Ovary (tissue), 7 donors: ENCODE measurements at regions not wholly inside any gene's neighbourhood (a gene's known extent, or its start where the extent isn't known, plus 50 kb on each side); places are given as distances from the start of the nearest gene placed in this dataset.

ENCODE experiments used
- DNase-seq, 5 donors: peaks; one replicate each; pipeline ENCODE4 v3.0.0-alpha.2; 2019 to 2020
- H3K27ac ChIP-seq, 2 donors: fragments of 200-600 bp; one replicate each; pipeline versions ENCODE4 v1.5.1 to v1.8.0; 2019 to 2022
- H3K27me3 ChIP-seq: fragments of 200-600 bp; one replicate; pipeline ENCODE4 v1.8.0; 2022
- H3K36me3 ChIP-seq: fragments of 200-600 bp; sonication (generic); one replicate; pipeline ENCODE4 v1.5.1; 2019
- H3K4me1 ChIP-seq: one replicate; pipeline ENCODE4 v1.8.1; 2013; ENCODE audit warnings: mild to moderate bottlenecking, moderate library complexity; ENCODE audit not compliant: insufficient read depth
- H3K4me3 ChIP-seq: fragments of 200-600 bp; sonication (generic); one replicate; pipeline ENCODE4 v1.5.1; 2017
- H3K9me3 ChIP-seq, 2 donors: fragments of 200-600 bp in 1 of 2; sonication (generic) in 1 of 2; one replicate each; pipeline versions ENCODE4 v1.5.1 to v1.8.1; 2013 to 2019; ENCODE audit warnings: mild to moderate bottlenecking in 1 of 2, moderate library complexity in 1 of 2
- CTCF ChIP-seq, 3 donors: fragments of 450-650 bp in 2 of 3; fragments of 200-600 bp in 1 of 3; IDR thresholded peaks; one replicate each; pipeline versions ENCODE4 v1.5.1 to v1.8.0; 2016 to 2022; ENCODE audit warnings: antibody characterized with exemption in 3 of 3, mild to moderate bottlenecking in 1 of 3
- EP300 ChIP-seq: sonication (generic); formaldehyde crosslinking; IDR thresholded peaks from one replicate; pipeline ENCODE4 v1.6.1; 2017; ENCODE audit warnings: antibody characterized with exemption
- POLR2A ChIP-seq: fragments of 450-650 bp; IDR thresholded peaks from one replicate; pipeline ENCODE4 v1.6.1; 2017; ENCODE audit warnings: antibody characterized with exemption, mild to moderate bottlenecking, moderate library complexity
- WGBS, 3 donors: extraction: QIAGEN DNeasy Blood & Tissue Kit in 1 of 3; methylation state at CpG; one replicate each; pipeline versions ENCODE4 v1.1.5 to v1.1.7; 2013 to 2017; 5-methylcytosine and 5-hydroxymethylcytosine counted together
- intact Hi-C, 4 donors: fragments of 100-400 bp; cut with DNase I; formaldehyde crosslinking; loops; one replicate each; pipeline versions ENCODE4 v1.11.0 to v1.15.1; 2022 to 2023
- donor health status: DM: no; HTN: no; CAD: no; lungs with moderate emphysema.
- donor health status: DM: no; HTN: no; CAD: no.
- donor health status: Bipolar disorder and iron deficiency.
- donor health status: DM: no; HTN: no; CAD: no.
- donor health status: DM: yes; HTN: yes; CAD: no.

GRCh38 chr2:5983511-5984272 lies 291.5 kb downstream of the SOX11 start:
- Histone ChIP-seq H3K27ac (no peak overlapping the region), H3K9me3 (no peaks in the 10 kb centered on the region), H3K4me3 (no peak overlapping the region), H3K36me3 (no peaks in the 10 kb centered on the region), H3K27me3 (no peaks in the 10 kb centered on the region), H3K4me1 (peaks cover 5% of the 10 kb centered on the region)
- DNase-seq: no peak
- intact Hi-C loops: no loop called here
- 83 to 86% (median 86%) methylated on average over 13 of the region's 13 CpGs for WGBS, 3 donors
- TF ChIP-seq EP300: no peak
- no peak for TF ChIP-seq CTCF (IDR thresholded peaks at IDR 0.05)
- no peak for TF ChIP-seq POLR2A

- H3K36me3 ChIP-seq: no peaks in the 10 kb centered on the region
- WGBS, 3 donors: 77 to 84% (median 83%) methylated on average over 2 of the region's 2 CpGs
- intact Hi-C loops: no loop called here
- H3K4me1 ChIP-seq: peaks cover 5% of the 10 kb centered on the region
- H3K4me3 ChIP-seq: no peak overlapping the region
- no peak overlapping the region for H3K27ac ChIP-seq
- no peak for DNase-seq
- no peaks in the 10 kb centered on the region for H3K27me3 ChIP-seq
- no peaks in the 10 kb centered on the region for H3K9me3 ChIP-seq
- TF ChIP-seq CTCF (IDR thresholded peaks at IDR 0.05) (no peak), EP300 (no peak), POLR2A (no peak)
Measured at GRCh38 chr2:5984273-5984655, 292.1 kb downstream of the SOX11 start.

GRCh38 chr2:5984946-5985345 lies 292.8 kb downstream of the SOX11 start:
- Histone ChIP-seq H3K36me3 (no peaks in the 10 kb centered on the region), H3K27ac (no peak overlapping the region), H3K4me3 (no peak overlapping the region), H3K27me3 (no peaks in the 10 kb centered on the region), H3K9me3 (no peaks in the 10 kb centered on the region), H3K4me1 (peaks cover 5% of the 10 kb centered on the region)
- TF ChIP-seq CTCF (IDR thresholded peaks at IDR 0.05) (no peak), POLR2A (no peak), EP300 (no peak)
- DNase-seq: no peak
- intact Hi-C loops: no loop called here
- WGBS, 3 donors: 87 to 94% (median 91%) methylated on average over 6 of the region's 6 CpGs

- H3K27me3 ChIP-seq: no peaks in the 10 kb centered on the region
- TF ChIP-seq CTCF (IDR thresholded peaks at IDR 0.05): no peak
- TF ChIP-seq POLR2A: no peak
- no peak for TF ChIP-seq EP300
- H3K27ac ChIP-seq: no peak overlapping the region
- peaks cover 2% of the 10 kb centered on the region for H3K4me1 ChIP-seq
- no peaks in the 10 kb centered on the region for H3K36me3 ChIP-seq
- intact Hi-C loops: no loop called here
- no peak overlapping the region for H3K4me3 ChIP-seq
- DNase-seq: no peak
- 77 to 81% (median 80%) methylated on average over 18 of the region's 18 CpGs for WGBS, 3 donors
- no peaks in the 10 kb centered on the region for H3K9me3 ChIP-seq
Measured at GRCh38 chr2:5985536-5986385, 293.6 kb downstream of the SOX11 start.
